Activated T-cell treated with anti-CD3 and anti-CD28 coated beads, Interleukin-2, amount 50 U/mL, for 24 hours (primary cell): ENCODE measurements at regions not wholly inside any gene's neighbourhood (a gene's known extent, or its start where the extent isn't known, plus 50 kb on each side); places are given as distances from the start of the nearest gene placed in this dataset.

ENCODE experiments used
- DNase-seq: peaks from one replicate; pipeline ENCODE4 v3.0.0-alpha.2; 2020
- H3K27ac Mint-ChIP-seq: 2 replicates; pipeline ENCODE4 v1.8.0; 2020; ENCODE audit warnings: mild to moderate bottlenecking, mixed read lengths
- H3K27me3 Mint-ChIP-seq: 2 replicates; pipeline ENCODE4 v1.8.0; 2020; ENCODE audit warnings: mixed read lengths
- H3K36me3 Mint-ChIP-seq: 2 replicates; pipeline ENCODE4 v1.8.0; 2020; ENCODE audit warnings: low read depth, mixed read lengths
- H3K4me1 Mint-ChIP-seq: 2 replicates; pipeline ENCODE4 v1.8.0; 2020; ENCODE audit warnings: low read depth, mixed read lengths
- H3K4me3 Mint-ChIP-seq: 2 replicates; pipeline ENCODE4 v1.8.0; 2020; ENCODE audit warnings: mild to moderate bottlenecking, moderate library complexity, mixed read lengths
- H3K9me3 Mint-ChIP-seq: 2 replicates; pipeline ENCODE4 v1.8.0; 2020; ENCODE audit warnings: mixed read lengths

- H3K36me3 Mint-ChIP-seq: no peaks in the 10 kb centered on the region
- no peak overlapping the region for H3K4me3 Mint-ChIP-seq
- no peaks in the 10 kb centered on the region for H3K4me1 Mint-ChIP-seq
- peaks cover 13% of the 10 kb centered on the region for H3K27me3 Mint-ChIP-seq
- H3K9me3 Mint-ChIP-seq: no peaks in the 10 kb centered on the region
- H3K27ac Mint-ChIP-seq: no peak overlapping the region
- DNase-seq: no peak
Measured at GRCh38 chr7:26022982-26023381, 129.0 kb upstream of the NFE2L3 start.

- no peaks in the 10 kb centered on the region for H3K36me3 Mint-ChIP-seq
- H3K27ac Mint-ChIP-seq: no peak overlapping the region
- H3K4me3 Mint-ChIP-seq: no peak overlapping the region
- peaks cover 3% of the 10 kb centered on the region for H3K4me1 Mint-ChIP-seq
- H3K27me3 Mint-ChIP-seq: peaks cover 12% of the 10 kb centered on the region
- H3K9me3 Mint-ChIP-seq: no peaks in the 10 kb centered on the region
- no peak for DNase-seq
Measured at GRCh38 chr7:26029911-26030310, 122.1 kb upstream of the NFE2L3 start.

GRCh38 chr7:26034391-26034790 is 117.6 kb upstream of the NFE2L3 start:
- Mint-ChIP-seq H3K27ac (no peak overlapping the region), H3K9me3 (peaks cover 3% of the 10 kb centered on the region), H3K27me3 (peaks cover 32% of the 10 kb centered on the region), H3K4me3 (no peak overlapping the region), H3K36me3 (no peaks in the 10 kb centered on the region), H3K4me1 (peaks cover 14% of the 10 kb centered on the region)
- DNase-seq: no peak

- H3K27ac Mint-ChIP-seq: no peak overlapping the region
- peaks cover 14% of the 10 kb centered on the region for H3K4me1 Mint-ChIP-seq
- H3K36me3 Mint-ChIP-seq: no peaks in the 10 kb centered on the region
Measured at GRCh38 chr7:26035552-26035951, 116.4 kb upstream of the NFE2L3 start.

GRCh38 chr7:26036092-26036491 is 115.9 kb upstream of the NFE2L3 start:
- peaks cover 40% of the 10 kb centered on the region for H3K27me3 Mint-ChIP-seq

More at GRCh38 chr7:26035552-26035951, 116.4 kb upstream of the NFE2L3 start:
- Mint-ChIP-seq H3K9me3 (peaks cover 3% of the 10 kb centered on the region), H3K4me3 (no peak overlapping the region), H3K27me3 (peaks cover 40% of the 10 kb centered on the region)
- DNase-seq: no peak

GRCh38 chr7:26038201-26038990 is 113.6 kb upstream of the NFE2L3 start:
- peaks cover 14% of the 10 kb centered on the region for H3K4me1 Mint-ChIP-seq
- peaks cover 39% of the 10 kb centered on the region for H3K27me3 Mint-ChIP-seq
- H3K27ac Mint-ChIP-seq: no peak overlapping the region
- no peak overlapping the region for H3K4me3 Mint-ChIP-seq
- H3K36me3 Mint-ChIP-seq: no peaks in the 10 kb centered on the region
- H3K9me3 Mint-ChIP-seq: peaks cover 3% of the 10 kb centered on the region
- DNase-seq: no peak

More at GRCh38 chr7:26036092-26036491, 115.9 kb upstream of the NFE2L3 start:
- Mint-ChIP-seq H3K36me3 (no peaks in the 10 kb centered on the region), H3K27ac (no peak overlapping the region), H3K4me1 (peaks cover 14% of the 10 kb centered on the region), H3K4me3 (no peak overlapping the region), H3K9me3 (peaks cover 3% of the 10 kb centered on the region)
- no peak for DNase-seq

- Mint-ChIP-seq H3K27ac (no peak overlapping the region), H3K9me3 (peaks cover 3% of the 10 kb centered on the region), H3K36me3 (no peaks in the 10 kb centered on the region), H3K4me1 (peaks cover 10% of the 10 kb centered on the region), H3K27me3 (peaks cover 43% of the 10 kb centered on the region), H3K4me3 (no peak overlapping the region)
- no peak for DNase-seq
Measured at GRCh38 chr7:26040085-26040484, 111.9 kb upstream of the NFE2L3 start.

GRCh38 chr7:26042237-26042636 is 109.8 kb upstream of the NFE2L3 start:
- no peak overlapping the region for H3K4me3 Mint-ChIP-seq
- no peaks in the 10 kb centered on the region for H3K9me3 Mint-ChIP-seq
- no peak for DNase-seq
- no peak overlapping the region for H3K27ac Mint-ChIP-seq
- peaks cover 35% of the 10 kb centered on the region for H3K27me3 Mint-ChIP-seq
- peaks cover 10% of the 10 kb centered on the region for H3K4me1 Mint-ChIP-seq
- no peaks in the 10 kb centered on the region for H3K36me3 Mint-ChIP-seq

- Mint-ChIP-seq H3K4me1 (peaks cover 2% of the 10 kb centered on the region), H3K9me3 (no peaks in the 10 kb centered on the region), H3K4me3 (no peak overlapping the region), H3K27me3 (peaks cover 24% of the 10 kb centered on the region), H3K27ac (no peak overlapping the region), H3K36me3 (no peaks in the 10 kb centered on the region)
- DNase-seq: no peak
Measured at GRCh38 chr7:26043801-26044200, 108.2 kb upstream of the NFE2L3 start.

GRCh38 chr7:26044320-26044719 is 107.7 kb upstream of the NFE2L3 start:
- Mint-ChIP-seq H3K4me3 (no peak overlapping the region), H3K27ac (no peak overlapping the region), H3K27me3 (peaks cover 23% of the 10 kb centered on the region), H3K4me1 (no peaks in the 10 kb centered on the region), H3K36me3 (no peaks in the 10 kb centered on the region), H3K9me3 (no peaks in the 10 kb centered on the region)
- no peak for DNase-seq

- H3K27me3 Mint-ChIP-seq: peaks cover 24% of the 10 kb centered on the region
- H3K4me1 Mint-ChIP-seq: no peaks in the 10 kb centered on the region
- no peaks in the 10 kb centered on the region for H3K9me3 Mint-ChIP-seq
- no peak for DNase-seq
- H3K4me3 Mint-ChIP-seq: no peak overlapping the region
- H3K36me3 Mint-ChIP-seq: no peaks in the 10 kb centered on the region
- H3K27ac Mint-ChIP-seq: no peak overlapping the region
Measured at GRCh38 chr7:26046150-26046549, 105.8 kb upstream of the NFE2L3 start.

- no peak overlapping the region for H3K4me3 Mint-ChIP-seq
- H3K27ac Mint-ChIP-seq: no peak overlapping the region
- no peaks in the 10 kb centered on the region for H3K36me3 Mint-ChIP-seq
- peaks cover 25% of the 10 kb centered on the region for H3K27me3 Mint-ChIP-seq
- DNase-seq: no peak
- H3K4me1 Mint-ChIP-seq: no peaks in the 10 kb centered on the region
- no peaks in the 10 kb centered on the region for H3K9me3 Mint-ChIP-seq
Measured at GRCh38 chr7:26046878-26047277, 105.1 kb upstream of the NFE2L3 start.

GRCh38 chr7:26048663-26049062 is 103.3 kb upstream of the NFE2L3 start:
- Mint-ChIP-seq H3K4me1 (no peaks in the 10 kb centered on the region), H3K9me3 (no peaks in the 10 kb centered on the region), H3K27ac (no peak overlapping the region), H3K27me3 (peaks cover 30% of the 10 kb centered on the region), H3K4me3 (no peak overlapping the region), H3K36me3 (no peaks in the 10 kb centered on the region)
- no peak for DNase-seq

GRCh38 chr7:26049081-26049480 is 102.9 kb upstream of the NFE2L3 start:
- H3K4me3 Mint-ChIP-seq: no peak overlapping the region
- peaks cover 28% of the 10 kb centered on the region for H3K27me3 Mint-ChIP-seq
- H3K9me3 Mint-ChIP-seq: no peaks in the 10 kb centered on the region
- no peaks in the 10 kb centered on the region for H3K4me1 Mint-ChIP-seq
- no peak for DNase-seq
- no peaks in the 10 kb centered on the region for H3K36me3 Mint-ChIP-seq
- no peak overlapping the region for H3K27ac Mint-ChIP-seq

GRCh38 chr7:26051021-26051420 is 101.0 kb upstream of the NFE2L3 start:
- DNase-seq: no peak
- Mint-ChIP-seq H3K4me3 (no peak overlapping the region), H3K9me3 (no peaks in the 10 kb centered on the region), H3K4me1 (no peaks in the 10 kb centered on the region), H3K27me3 (peaks cover 37% of the 10 kb centered on the region), H3K36me3 (no peaks in the 10 kb centered on the region), H3K27ac (no peak overlapping the region)
